SW480 (cell line): ENCODE measurements at regions not wholly inside any gene's neighbourhood (a gene's known extent, or its start where the extent isn't known, plus 50 kb on each side); places are given as distances from the start of the nearest gene placed in this dataset.

Experiments
- DNase-seq: peaks from one replicate; pipeline ENCODE4 v3.0.0-alpha.2; 2016; ENCODE audit warnings: low spot score

DNA sequence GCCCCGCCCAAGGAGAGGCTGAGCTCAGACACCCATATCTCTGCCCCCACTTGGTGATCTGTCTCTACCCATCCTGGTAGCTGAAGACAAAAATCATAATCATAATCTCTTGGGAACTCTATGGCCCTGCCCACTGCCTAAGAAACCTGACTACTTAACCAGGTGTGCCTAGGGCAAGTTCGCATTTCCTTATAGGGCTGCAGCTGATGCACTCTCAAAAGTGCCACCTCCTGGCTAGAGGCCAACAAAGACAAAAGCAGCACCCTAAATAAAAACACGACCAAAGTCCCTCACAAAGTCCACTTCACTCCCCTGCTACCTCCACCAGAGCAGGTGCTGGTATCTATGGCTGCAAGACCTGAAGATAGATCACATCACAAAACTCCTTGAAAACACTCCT is 250.4 kb upstream of the SLITRK3 start:
- no peak for DNase-seq

DNA sequence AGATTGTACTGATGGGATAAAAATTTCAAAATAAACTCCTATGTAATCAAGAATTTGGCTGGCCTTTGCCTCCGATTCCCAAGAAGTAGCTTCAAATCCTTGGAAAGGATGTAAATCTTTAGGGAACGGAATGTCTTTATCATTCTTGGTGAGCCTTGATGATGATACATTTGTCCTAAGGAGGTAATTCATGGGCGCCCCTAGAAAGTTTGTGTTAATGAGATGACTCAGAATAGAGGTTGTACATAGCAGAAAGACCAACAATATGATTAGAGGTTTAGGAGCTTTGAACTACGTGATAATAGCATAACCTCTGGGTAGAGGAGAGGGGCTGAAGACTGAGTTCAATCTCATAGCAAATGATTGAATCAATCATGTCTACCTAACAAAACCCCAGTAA is 248.6 kb upstream of the SLITRK3 start:
- DNase-seq: no peak

DNA sequence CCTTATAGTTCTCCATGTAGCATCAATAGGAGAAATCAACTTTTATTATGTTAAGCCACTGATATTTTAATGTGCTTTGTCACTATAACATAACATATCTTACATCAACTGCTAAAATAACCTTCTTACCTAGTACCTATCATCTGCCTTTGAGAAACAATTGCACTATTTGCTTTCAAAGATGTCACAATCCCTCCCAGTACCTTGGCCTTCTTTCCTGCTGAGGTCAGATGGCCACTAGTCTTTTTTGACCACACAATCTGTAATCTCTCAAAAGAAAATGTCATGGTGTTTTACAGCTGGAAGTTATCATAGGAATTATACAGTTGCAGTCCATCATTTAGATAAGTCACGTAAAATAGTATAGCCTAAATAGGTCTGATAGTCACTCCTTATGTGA is 247.5 kb upstream of the SLITRK3 start:
- no peak for DNase-seq

DNA sequence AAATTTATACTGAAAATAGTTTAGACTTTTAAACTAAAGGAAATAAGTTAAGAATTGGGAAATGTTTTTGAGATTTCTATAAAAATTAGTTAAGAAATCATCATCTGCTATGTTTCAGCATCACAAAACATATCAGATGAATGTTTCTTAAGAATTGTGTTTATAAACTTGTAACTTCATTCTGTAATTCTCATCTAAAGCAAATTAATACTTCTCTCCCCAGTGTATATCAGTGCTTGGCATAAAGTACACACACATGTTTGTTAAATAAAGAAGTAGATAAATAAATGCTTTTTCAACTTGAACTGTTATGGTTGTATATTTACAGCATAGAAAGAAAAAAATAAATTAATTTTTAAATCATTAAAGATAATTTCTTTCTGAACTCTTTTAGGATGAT is 245.9 kb upstream of the SLITRK3 start:
- DNase-seq: no peak

DNA sequence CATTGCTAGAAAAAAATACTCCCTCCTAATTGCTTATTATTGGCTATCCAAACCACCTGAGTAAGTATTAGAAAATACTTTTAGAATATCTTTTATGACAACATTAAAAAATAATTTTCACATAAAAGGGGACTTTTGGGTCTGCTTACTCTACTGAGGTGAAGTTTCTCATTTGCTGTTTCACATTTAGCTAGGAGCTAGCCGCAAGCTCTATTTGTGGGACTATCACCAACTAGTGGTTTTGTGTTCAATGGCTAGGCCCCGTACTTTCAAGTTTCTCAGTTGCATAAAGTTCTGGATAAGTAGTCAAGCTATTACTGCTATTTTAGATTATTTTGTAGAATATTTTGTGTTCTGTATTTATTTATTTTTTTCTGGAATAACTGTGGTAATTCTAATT is 244.2 kb upstream of the SLITRK3 start:
- DNase-seq: no peak

DNA sequence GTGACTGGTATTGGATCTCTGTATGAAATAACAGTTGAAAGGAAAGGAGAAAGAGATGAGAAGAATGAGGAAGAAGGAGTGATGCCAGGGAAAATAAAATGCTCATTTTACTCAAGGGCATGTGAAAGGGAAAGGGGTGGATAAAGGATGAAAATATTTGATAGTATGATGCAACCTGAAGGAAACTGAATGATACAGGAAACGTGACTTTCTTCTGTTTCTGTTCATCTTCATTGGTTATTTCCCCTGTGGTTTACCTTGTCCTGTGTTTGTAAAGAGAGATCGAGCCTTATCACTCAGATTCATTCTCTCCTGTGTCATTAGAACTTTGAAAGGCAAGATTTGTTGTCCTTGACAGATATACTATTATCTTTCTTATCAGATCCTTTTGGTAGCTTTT is 243.6 kb upstream of the SLITRK3 start:
- no peak for DNase-seq

DNA sequence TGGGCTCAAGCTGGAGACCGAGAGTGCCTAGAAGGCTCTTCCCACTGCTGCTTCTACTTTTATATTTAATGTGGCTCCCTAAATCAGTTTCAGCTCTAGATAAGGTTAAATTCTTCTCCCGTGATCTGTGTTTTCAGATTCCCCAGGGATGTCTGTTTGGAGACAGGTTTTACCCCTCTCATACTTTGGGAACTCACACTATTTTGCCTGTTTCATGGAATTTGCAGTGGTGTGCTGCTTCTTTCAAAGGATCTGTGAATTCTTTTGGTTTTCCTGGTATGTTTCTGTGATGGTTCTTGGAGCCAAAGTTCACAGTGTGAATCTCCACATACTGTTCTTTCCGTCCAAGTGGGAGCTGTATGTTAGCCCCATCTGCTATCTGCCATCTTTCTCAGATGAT is 238.3 kb upstream of the SLITRK3 start:
- DNase-seq: no peak

DNA sequence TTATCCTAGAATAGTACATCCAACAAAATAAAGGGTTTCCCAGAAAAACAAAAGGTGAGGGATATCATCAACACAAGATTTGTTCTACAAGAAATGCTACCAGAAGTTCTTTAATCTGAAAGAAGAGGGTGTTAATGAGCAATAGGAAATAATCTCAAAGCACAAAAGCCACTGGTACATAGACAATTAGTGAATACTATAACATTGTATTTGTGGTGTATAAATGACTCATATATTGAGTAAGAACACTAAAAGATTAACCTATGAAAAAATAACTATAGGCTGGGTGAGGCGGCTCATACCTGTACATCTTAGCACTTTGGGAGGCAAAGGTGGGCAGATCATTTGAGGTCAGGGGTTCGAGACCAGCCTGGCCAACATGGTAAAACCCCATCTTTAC is 210.2 kb upstream of the SLITRK3 start:
- no peak for DNase-seq

DNA sequence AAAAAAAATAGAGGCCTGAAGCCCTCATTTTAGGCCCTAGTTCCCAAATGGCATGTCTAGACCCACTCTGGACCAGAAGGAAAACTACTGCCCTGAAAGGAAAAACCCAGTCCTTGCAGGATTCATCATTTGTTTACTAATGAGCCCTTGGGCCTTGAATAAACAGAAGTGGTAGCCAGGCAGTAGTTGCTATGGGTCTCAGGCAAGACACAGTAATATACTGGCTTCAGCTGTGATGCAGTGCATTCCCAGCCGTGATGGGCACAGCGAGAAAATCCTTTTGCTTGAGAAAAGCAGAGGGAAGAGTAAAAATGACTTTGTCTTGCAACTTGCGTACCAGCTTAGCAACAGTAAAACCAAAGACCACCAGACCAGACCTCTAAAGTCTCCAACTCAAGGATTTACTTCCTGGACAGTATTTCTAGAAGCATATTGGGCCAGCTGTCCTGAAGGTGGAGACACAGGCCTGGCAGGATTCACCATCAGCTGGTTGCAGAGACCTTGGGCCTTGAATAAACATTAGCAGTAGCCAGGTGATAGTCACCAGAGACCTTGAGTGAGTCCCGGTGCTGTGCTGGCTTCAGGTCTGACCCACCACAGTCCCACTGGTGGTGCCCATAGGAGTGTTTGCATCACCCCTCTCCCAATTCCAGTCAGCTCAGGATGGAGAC is 208.3 kb upstream of the SLITRK3 start:
- no peak for DNase-seq

DNA sequence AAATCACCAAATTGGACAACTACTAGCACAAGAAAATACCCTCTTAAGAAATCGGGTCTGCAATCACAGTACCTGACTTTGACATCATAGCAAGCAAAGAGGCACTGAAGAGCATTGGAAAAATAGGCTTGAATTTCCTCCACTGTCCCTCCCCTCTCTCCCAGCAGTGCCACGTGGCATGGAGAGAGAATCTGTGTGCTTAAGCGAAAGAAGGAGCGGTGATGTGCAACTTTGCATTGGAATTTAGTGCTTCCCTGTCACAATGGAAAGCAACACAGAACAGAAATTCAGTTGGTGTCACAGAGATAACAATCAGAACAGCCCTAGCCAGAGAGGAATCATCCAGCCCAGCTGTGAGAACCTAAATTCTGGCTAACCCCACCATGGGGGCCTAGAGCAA is 207.5 kb upstream of the SLITRK3 start:
- no peak for DNase-seq

DNA sequence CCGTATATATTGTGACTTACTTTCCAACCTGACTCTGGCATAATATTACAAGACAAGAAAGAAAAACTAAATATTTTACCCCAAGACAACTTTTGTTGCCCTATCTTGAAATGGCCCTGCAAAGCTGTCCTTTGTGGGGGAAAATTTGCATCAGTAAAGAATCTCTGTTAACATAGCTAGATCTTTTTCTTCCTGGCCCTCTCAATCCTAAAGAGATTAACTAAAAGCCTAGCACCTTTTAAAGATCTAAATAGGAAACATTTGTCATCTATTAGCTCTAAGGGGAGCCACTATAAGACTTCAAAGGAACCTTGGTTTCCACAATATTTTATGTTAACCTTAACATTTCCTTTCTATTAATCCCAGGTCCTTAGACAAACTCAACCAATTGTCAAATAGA is 199.0 kb upstream of the SLITRK3 start:
- DNase-seq: no peak

DNA sequence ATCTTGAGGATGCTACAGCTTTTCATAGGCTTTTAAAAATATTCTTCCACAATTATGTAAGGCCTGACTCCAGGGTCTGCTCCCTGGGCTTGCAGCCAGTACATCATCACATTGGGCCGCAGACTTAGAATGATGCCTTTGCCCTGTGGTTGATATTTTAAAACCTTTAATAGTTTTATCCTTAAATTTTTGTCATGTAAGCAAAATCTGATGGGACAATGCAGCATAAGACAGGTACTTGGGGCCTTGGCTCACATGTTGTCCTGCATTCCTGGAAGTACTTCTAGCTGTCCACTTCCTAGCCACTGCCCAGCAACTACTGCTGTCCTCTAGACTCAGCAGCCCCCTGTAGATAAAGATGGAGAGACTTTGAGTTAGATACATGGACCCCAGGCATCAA is 197.3 kb upstream of the SLITRK3 start:
- no peak for DNase-seq

DNA sequence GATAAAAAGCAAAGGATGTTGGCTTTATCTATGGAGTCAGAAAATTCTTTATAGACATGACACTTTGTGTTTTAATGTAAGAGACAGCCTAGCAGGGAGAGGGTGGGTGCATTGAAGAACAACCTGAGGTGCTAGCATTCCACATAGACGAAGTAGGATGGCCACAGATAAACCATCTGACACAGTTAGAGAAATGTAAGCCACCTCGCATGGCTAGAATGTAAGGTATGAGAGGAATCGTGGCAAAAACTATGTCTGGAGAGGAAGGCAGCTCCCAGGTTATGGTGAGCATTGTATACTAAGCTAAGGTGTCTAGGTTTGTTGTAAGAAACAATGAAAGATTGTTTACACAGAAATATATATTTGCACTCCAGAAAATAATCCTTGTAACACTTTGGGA is 194.0 kb upstream of the SLITRK3 start:
- no peak for DNase-seq

DNA sequence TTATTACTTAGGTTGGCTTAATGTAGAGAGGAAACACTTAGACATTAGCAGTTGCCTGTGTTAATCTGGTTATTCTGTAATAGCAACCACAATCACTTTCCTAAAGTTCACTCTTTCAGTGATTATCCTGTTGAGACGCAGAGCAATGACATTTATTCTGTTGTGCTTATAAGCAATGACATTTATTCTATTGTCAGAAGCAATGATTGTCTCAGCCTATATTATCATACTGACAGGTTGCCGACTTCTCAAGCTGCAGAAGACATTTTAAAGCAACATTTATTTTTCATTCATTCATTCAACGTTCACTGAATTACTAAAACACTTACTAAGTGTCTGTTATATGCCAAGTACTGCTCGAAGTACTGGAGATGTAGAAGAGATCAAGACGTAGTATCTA is 193.5 kb upstream of the SLITRK3 start:
- DNase-seq: no peak

DNA sequence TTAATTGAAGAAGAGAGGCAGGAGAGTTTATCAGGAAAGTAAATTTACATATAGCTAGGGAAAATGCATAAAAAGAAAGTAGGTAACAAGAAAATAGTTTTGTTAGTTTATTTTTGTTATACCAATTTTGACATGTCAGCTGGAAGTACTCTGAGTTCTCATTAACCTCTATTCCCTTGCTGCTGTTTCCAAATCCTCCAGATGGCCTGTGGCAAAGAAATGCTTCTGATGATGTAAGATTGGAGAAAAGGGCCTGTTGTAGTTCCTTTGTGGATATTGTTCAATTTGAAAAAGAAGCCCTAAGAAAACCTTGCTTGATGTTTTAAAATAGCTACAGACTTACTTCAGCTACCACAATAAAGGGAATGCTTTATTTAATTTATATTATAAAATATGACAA is 192.9 kb upstream of the SLITRK3 start:
- DNase-seq: no peak

DNA sequence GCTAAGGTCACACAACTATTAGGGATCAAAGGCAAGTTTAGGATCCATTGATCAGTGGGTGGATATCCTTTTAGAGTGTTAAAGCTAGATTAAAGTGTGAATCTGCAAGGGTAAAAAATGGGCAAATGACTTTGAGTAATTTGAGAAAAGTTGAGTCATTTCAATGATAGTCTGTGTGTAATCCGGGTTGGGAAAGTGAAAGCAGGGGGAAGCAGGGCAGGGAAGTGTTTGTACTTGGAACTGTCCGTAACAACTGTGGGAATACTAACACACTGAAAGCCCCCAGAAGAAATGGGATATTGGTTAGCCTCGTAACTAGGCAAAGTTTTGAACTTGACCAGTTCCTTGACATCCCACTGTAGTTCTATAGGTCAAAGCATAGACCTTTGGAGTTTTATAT is 187.2 kb upstream of the SLITRK3 start:
- DNase-seq: no peak

DNA sequence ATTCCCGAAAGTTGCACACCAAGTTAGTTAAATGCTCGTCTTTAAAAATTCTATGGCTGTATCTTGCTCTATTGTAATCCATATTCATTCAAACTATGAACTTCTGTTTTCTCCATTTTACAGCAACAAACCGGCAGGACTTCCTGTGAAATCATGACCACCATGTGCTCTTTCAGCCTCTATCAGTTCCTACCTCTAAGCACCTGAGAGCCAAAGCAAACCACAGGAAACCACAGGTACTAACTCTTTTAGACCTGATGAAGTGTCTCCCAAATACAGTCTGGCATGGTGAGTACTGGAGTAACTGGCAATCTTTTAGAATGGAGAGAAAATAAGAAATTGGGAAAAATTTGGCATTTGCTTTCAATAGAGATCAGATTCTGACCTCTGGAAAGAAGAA is 186.5 kb upstream of the SLITRK3 start:
- no peak for DNase-seq

DNA sequence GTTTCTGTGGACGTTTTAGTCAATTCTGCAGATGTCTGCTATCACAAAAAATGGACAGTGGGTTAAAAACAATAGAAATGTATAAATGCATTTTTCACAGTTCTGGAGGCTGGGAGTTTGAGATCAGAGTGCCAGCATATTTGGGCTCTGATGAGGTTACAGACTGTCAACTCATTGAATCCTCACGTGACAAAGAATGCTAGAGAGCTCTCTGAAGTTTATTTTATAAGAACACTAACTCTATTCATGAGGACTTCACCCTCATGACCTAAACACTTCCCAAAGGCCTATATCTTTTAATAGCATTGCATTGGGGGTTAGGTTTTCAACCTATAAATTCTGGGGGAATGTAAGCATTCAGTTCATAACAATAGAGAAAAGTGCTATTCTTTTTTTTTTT is 182.6 kb upstream of the SLITRK3 start:
- DNase-seq: no peak

DNA sequence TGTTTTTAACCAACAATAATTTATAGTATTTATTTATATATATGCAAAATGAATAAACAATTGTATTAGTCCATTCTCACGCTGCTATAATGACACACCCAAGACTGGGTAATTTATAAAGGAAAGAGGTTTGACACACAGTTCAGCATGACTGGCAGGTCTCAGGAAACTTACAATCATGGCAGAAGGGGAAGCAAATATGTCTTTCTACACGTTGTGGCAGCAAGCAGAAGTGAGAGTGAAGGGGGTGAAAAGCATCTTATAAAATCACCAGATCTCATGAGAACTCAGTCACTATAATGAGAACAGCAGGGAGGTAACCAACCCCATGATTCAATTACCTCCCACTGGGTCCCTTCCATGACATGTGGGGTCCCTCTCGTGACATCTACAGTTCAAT is 162.8 kb upstream of the SLITRK3 start:
- DNase-seq: no peak

DNA sequence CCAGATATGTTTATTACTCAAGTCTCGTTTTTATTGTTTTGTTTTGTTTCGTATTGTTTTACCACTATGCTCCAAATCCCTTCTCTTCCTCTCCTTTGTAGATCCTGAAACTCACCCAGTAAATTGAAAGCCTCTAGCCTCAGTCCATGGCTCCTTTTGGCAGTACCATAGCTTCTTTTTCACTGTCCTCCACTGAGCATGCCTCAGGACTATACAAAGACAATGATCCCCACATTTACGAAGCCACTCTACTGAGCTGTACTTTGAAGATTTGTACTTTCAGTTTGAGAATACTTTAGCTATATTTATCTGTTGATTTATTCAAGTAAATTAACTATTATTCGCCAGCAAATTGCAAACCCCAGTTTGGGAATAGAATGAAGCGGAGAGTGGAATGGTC is 159.1 kb upstream of the SLITRK3 start:
- DNase-seq: no peak

DNA sequence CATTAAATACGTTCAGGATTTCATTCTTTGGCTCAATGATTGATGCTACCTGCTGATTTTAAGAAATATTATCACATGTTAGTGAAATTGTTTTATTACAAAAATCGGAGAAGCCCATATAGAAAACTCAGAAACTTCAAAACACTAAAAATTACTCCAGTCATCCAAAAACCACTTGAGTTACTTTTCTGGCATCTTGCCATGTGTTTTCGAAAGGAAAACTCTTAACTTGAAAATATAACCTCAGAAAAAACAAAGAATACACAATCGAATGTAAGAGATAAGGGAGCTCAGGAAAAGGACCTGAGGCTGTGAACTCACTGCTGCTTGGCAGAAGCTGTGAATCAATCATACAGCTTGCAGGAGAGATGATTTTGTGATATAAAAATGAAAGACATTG is 151.3 kb upstream of the SLITRK3 start:
- DNase-seq: no peak

DNA sequence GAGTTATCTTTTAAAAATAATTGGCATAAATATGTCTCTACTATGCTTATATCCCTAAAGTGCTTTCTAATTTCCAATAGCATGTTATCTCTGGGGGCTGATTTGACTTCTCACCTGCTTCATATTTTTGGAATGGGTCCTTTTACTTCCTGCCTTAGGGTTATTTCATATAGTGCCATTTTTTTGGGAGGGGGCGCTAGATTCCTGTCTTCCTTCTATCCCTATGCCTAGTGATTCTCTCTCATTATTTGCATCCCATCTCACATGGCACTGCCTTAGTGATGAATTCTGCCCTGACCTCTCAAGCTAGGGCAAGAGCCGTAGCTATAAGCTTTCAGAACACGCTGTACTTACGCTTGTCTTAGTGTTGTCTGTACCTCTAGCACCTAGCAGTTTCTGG is 150.3 kb upstream of the SLITRK3 start:
- DNase-seq: no peak

DNA sequence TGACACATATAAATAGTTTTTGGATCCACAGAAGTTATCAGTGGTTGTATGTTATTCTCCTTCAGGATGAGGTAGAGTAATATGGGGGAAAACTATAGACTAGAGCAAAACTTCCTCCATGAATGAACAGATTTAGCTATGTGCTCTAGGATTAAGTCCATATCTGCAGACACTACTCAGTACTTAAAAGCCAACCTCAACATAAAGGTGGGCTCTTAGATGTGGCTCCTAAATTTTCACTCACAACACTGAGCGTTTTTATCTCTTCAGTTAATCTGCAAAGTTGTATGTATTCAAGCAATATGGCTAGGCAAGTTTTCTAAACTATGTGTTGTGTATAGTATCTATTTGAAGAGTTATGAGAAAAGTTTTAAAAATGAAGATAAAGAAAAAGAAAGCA is 147.0 kb upstream of the SLITRK3 start:
- DNase-seq: no peak

DNA sequence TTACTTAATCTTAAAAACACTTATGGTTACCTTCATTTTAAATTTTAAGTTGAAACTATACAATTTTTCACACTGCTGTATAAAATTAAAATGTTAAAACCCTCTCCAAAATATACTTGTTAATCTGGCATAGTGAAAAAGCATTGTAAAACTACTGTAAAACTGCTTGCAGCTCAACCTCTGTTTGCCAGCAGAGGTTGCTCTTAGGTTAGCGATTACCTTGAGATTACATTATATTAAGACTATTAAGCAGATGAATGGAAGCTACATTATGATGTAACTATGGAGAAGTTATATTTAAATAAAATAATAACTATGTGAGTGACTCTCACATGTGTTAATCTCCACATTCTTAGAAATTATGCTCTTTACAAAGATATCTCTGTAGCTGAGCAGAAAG is 143.6 kb upstream of the SLITRK3 start:
- DNase-seq: no peak

DNA sequence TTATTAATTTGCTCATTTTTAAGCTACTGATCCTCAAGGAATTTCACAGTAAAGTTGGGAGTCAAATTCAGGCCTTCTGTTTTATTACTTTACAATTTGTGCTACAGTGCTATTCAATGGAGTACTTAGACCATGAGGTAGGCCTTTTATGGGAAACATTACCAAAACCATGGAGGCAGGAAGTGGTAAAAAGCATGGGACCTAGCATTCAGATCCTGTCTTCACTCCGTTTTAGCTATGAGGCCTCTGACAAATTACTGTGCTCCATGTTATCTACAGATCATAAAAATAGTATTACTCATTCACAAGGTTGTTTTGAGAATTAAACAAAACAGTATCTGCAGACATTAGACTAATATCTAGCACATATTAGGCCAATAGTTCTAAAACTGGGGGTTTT is 140.6 kb upstream of the SLITRK3 start:
- DNase-seq: no peak
